Keratinocyte (primary cell): ENCODE measurements at regions not wholly inside any gene's neighbourhood (a gene's known extent, or its start where the extent isn't known, plus 50 kb on each side); places are given as distances from the start of the nearest gene placed in this dataset.

Source experiments
- DNase-seq: peaks from one replicate; pipeline ENCODE4 v3.0.0-alpha.2; 2011; ENCODE audit warnings: low read depth, missing footprints, low spot score
- FAIRE-seq: peaks from 2 replicates; lab custom pipeline; 2011; peaks lifted over from hg19 to GRCh38; lab: Jason Lieb, UNC
- H2AFZ ChIP-seq: 2 replicates; pipeline ENCODE4 v1.6.0; 2012; ENCODE audit warnings: low read length, control low read depth, inconsistent platforms; ENCODE audit not compliant: control insufficient read depth
- H3K27ac ChIP-seq: 2 replicates; pipeline ENCODE4 v1.5.1; 2011; ENCODE audit warnings: low read length; ENCODE audit not compliant: control insufficient read depth, insufficient read depth
- H3K27me3 ChIP-seq: 3 replicates; pipeline ENCODE4 v1.6.0; 2011; ENCODE audit warnings: low read length; ENCODE audit not compliant: control insufficient read depth, insufficient read depth; ENCODE audit errors: extremely low read depth
- H3K36me3 ChIP-seq, 2 experiments: 2 replicates in 1 of 2; 3 replicates in 1 of 2; pipeline ENCODE4 v1.5.1; 2011; ENCODE audit warnings: low read length in 2 of 2, mild to moderate bottlenecking in 1 of 2; ENCODE audit not compliant: control insufficient read depth in 2 of 2, insufficient read depth in 2 of 2; ENCODE audit errors: extremely low read depth in 1 of 2
- H3K4me1 ChIP-seq: 3 replicates; pipeline ENCODE4 v1.5.1; 2011; ENCODE audit warnings: low read length; ENCODE audit not compliant: control insufficient read depth, insufficient read depth; ENCODE audit errors: extremely low read depth
- H3K4me2 ChIP-seq: 3 replicates; pipeline ENCODE4 v1.6.0; 2011; ENCODE audit warnings: low read depth, low read length; ENCODE audit not compliant: control insufficient read depth, insufficient read depth; ENCODE audit errors: extremely low read depth
- H3K4me3 ChIP-seq, 3 experiments: fragments of 200-600 bp in 1 of 3; sonication (generic) in 1 of 3; 2 replicates in 2 of 3; 3 replicates in 1 of 3; pipeline ENCODE4 v1.5.1; 2011 to 2016; ENCODE audit warnings: low read length in 3 of 3, mild to moderate bottlenecking in 3 of 3, control low read depth in 2 of 3, inconsistent platforms in 1 of 3, low read depth in 1 of 3, mixed read lengths in 1 of 3, mixed run types in 1 of 3, moderate library complexity in 1 of 3; ENCODE audit not compliant: control insufficient read depth in 2 of 3, insufficient read depth in 2 of 3; ENCODE audit errors: extremely low read depth in 1 of 3
- H3K79me2 ChIP-seq: 2 replicates; pipeline ENCODE4 v1.6.0; 2012; ENCODE audit warnings: low read length; ENCODE audit not compliant: control insufficient read depth, insufficient read depth
- H3K9ac ChIP-seq: 3 replicates; pipeline ENCODE4 v1.6.0; 2011; ENCODE audit warnings: low read length; ENCODE audit not compliant: control insufficient read depth, insufficient read depth; ENCODE audit errors: extremely low read depth
- H3K9me1 ChIP-seq: 3 replicates; pipeline ENCODE4 v1.6.0; 2011; ENCODE audit warnings: low read length; ENCODE audit not compliant: control insufficient read depth, insufficient read depth; ENCODE audit errors: extremely low read depth
- H3K9me3 ChIP-seq: 2 replicates; pipeline ENCODE4 v1.5.1; 2012; ENCODE audit warnings: low read depth, low read length; ENCODE audit not compliant: control insufficient read depth
- H4K20me1 ChIP-seq: 3 replicates; pipeline ENCODE4 v1.6.0; 2011; ENCODE audit warnings: low read length; ENCODE audit not compliant: control insufficient read depth, insufficient read depth; ENCODE audit errors: extremely low read depth
- CTCF ChIP-seq, 3 experiments: IDR thresholded peaks in 1 of 3; conservative IDR thresholded peaks in 1 of 3; optimal IDR thresholded peaks in 1 of 3; 2 replicates in 2 of 3; 3 replicates in 1 of 3; pipeline versions ENCODE3 to v1.5.1; 2011; ENCODE audit warnings: low read length in 3 of 3, mild to moderate bottlenecking in 3 of 3, moderate library complexity in 2 of 3, control low read depth in 1 of 3, inconsistent platforms in 1 of 3; ENCODE audit not compliant: insufficient read depth in 2 of 3; ENCODE audit errors: extremely low read depth in 1 of 3
- EZH2 ChIP-seq: IDR thresholded peaks from one replicate; pipeline ENCODE4 v1.6.1; 2012; ENCODE audit warnings: inconsistent platforms, mild to moderate bottlenecking, low read length, moderate library complexity
- dilution Hi-C: fragments of 300-500 bp; cut with MboI; formaldehyde crosslinking; loops from one replicate; pipeline ENCODE4 v1.7.0; 2020; ENCODE audit warnings: low sequenced_read_pairs; ENCODE audit not compliant: extremely low pct_ligation_motif_present

- DNase-seq: no peak
- H3K4me3 ChIP-seq: no peak overlapping the region
- H4K20me1 ChIP-seq: no peaks in the 10 kb centered on the region
- H3K4me2 ChIP-seq: no peak overlapping the region
- dilution Hi-C loops: no loop called here
- no peaks in the 10 kb centered on the region for H3K9me3 ChIP-seq
- no peaks in the 10 kb centered on the region for H3K79me2 ChIP-seq
- no peaks in the 10 kb centered on the region for H3K27me3 ChIP-seq
- no peaks in the 10 kb centered on the region for H3K9me1 ChIP-seq
- H3K9ac ChIP-seq: no peak overlapping the region
- H2AFZ ChIP-seq: no peak overlapping the region
- no peak overlapping the region for H3K27ac ChIP-seq
- no peaks in the 10 kb centered on the region for H3K36me3 ChIP-seq
- peaks cover 14% of the 10 kb centered on the region for H3K4me1 ChIP-seq
- no peak for FAIRE-seq
- no peak for TF ChIP-seq CTCF (optimal IDR thresholded peaks at IDR 0.05 in 1 of 3, IDR thresholded peaks at IDR 0.05 in 1 of 3, conservative IDR thresholded peaks at IDR 0.05 in 1 of 3; ENCODE audit: extremely low read depth in 1 of 3, insufficient read depth in 2 of 3, low read length in 3 of 3)
- no peak for TF ChIP-seq EZH2
Observed at GRCh38 chr20:26169506-26169905, 472.9 kb upstream of the ZNF337 start.

GRCh38 chr20:26167499-26167898 is 470.8 kb upstream of the ZNF337 start:
- H3K4me2 ChIP-seq: peak overlapping the region; percentile 22
- H2AFZ ChIP-seq: peak overlapping the region; percentile 83
- H3K27ac ChIP-seq: no peak overlapping the region
- no peaks in the 10 kb centered on the region for H3K27me3 ChIP-seq
- H3K9me3 ChIP-seq: no peaks in the 10 kb centered on the region
- H3K4me3 ChIP-seq: peak overlapping the region in 1 of 3 experiments; percentile 7
- H3K9me1 ChIP-seq: no peaks in the 10 kb centered on the region
- FAIRE-seq (peak; percentile 13), DNase-seq (no peak)
- TF ChIP-seq EZH2: no peak
- no peak for TF ChIP-seq CTCF (optimal IDR thresholded peaks at IDR 0.05 in 1 of 3, IDR thresholded peaks at IDR 0.05 in 1 of 3, conservative IDR thresholded peaks at IDR 0.05 in 1 of 3; ENCODE audit: extremely low read depth in 1 of 3, insufficient read depth in 2 of 3, low read length in 3 of 3)
- peaks cover 16% of the 10 kb centered on the region for H3K4me1 ChIP-seq
- no peak overlapping the region for H3K9ac ChIP-seq
- dilution Hi-C loops: no loop called here
- no peaks in the 10 kb centered on the region for H3K79me2 ChIP-seq
- H3K36me3 ChIP-seq: no peaks in the 10 kb centered on the region
- no peaks in the 10 kb centered on the region for H4K20me1 ChIP-seq
